Neural progenitor cell (in vitro differentiated cells): ENCODE measurements at regions not wholly inside any gene's neighbourhood (a gene's known extent, or its start where the extent isn't known, plus 50 kb on each side); places are given as distances from the start of the nearest gene placed in this dataset.

Source experiments
- CTCF ChIP-seq: fragments of 200-600 bp; sonication (generic); IDR thresholded peaks from 2 replicates; pipeline ENCODE4 v1.5.1; 2017; ENCODE audit warnings: antibody characterized with exemption, mild to moderate bottlenecking
- EZH2phosphoT487 ChIP-seq: fragments of 200-600 bp; sonication (generic); IDR thresholded peaks from 2 replicates; pipeline ENCODE4 v1.6.1; 2017; ENCODE audit warnings: antibody characterized with exemption

- TF ChIP-seq CTCF (no peak), EZH2phosphoT487 (no peak)
Measured at GRCh38 chr16:60346256-60346655, 1612.1 kb upstream of the GOT2 start.
